DOHH2 (cell line): ENCODE measurements at regions not wholly inside any gene's neighbourhood (a gene's known extent, or its start where the extent isn't known, plus 50 kb on each side); places are given as distances from the start of the nearest gene placed in this dataset.

Experiments used
- H3F3A ChIP-seq: fragments of 200-600 bp; sonication (generic), shearing (Covaris generic); 2 replicates; pipeline ENCODE4 v1.6.0; 2016; ENCODE audit warnings: antibody characterized with exemption, mild to moderate bottlenecking; ENCODE audit not compliant: control insufficient read depth, insufficient read depth
- H3K27ac ChIP-seq: fragments of 200-600 bp; sonication (generic); 2 replicates; pipeline ENCODE4 v1.5.1; 2014; ENCODE audit warnings: low read depth, mild to moderate bottlenecking, low read length, moderate library complexity
- H3K27me3 ChIP-seq: fragments of 200-600 bp; sonication (generic); 2 replicates; pipeline ENCODE4 v1.6.1; 2014; ENCODE audit warnings: mild to moderate bottlenecking, low read length, mixed read lengths; ENCODE audit not compliant: control insufficient read depth
- H3K36me3 ChIP-seq: fragments of 200-600 bp; sonication (generic); 2 replicates; pipeline ENCODE4 v1.6.1; 2014; ENCODE audit warnings: mild to moderate bottlenecking, low read length, moderate library complexity, mixed read lengths; ENCODE audit not compliant: control insufficient read depth
- H3K4me1 ChIP-seq: fragments of 200-600 bp; sonication (generic); 2 replicates; pipeline ENCODE4 v1.6.1; 2014; ENCODE audit warnings: mild to moderate bottlenecking, low read length, mixed read lengths; ENCODE audit not compliant: control insufficient read depth
- H3K4me2 ChIP-seq: fragments of 200-600 bp; sonication (generic); 2 replicates; pipeline ENCODE4 v1.6.0; 2014; ENCODE audit warnings: mild to moderate bottlenecking, low read length, moderate library complexity
- H3K4me3 ChIP-seq: fragments of 200-600 bp; sonication (generic); 2 replicates; pipeline ENCODE4 v1.5.1; 2014; ENCODE audit warnings: mild to moderate bottlenecking, low read length, mixed read lengths
- H3K79me2 ChIP-seq: fragments of 200-600 bp; sonication (generic); 2 replicates; pipeline ENCODE4 v1.6.1; 2014; ENCODE audit warnings: mild to moderate bottlenecking, low read length, mixed read lengths; ENCODE audit not compliant: control insufficient read depth
- H3K9me2 ChIP-seq: fragments of 200-600 bp; sonication (generic); replicated peaks from 2 replicates; pipeline ENCODE4 v1.6.1; 2014; ENCODE audit warnings: mild to moderate bottlenecking, low read length, mixed read lengths; ENCODE audit not compliant: control insufficient read depth
- H3K9me3 ChIP-seq: fragments of 200-600 bp; sonication (generic); 2 replicates; pipeline ENCODE4 v1.6.1; 2014; ENCODE audit warnings: antibody characterized with exemption, low read length, mixed read lengths; ENCODE audit not compliant: control insufficient read depth, insufficient read depth
- H4K20me1 ChIP-seq: fragments of 200-600 bp; sonication (generic); 2 replicates; pipeline ENCODE4 v1.6.0; 2014; ENCODE audit warnings: low read depth, mild to moderate bottlenecking, antibody characterized with exemption, low read length, moderate library complexity; ENCODE audit not compliant: control insufficient read depth, insufficient read depth
- EZH2phosphoT487 ChIP-seq: fragments of 200-600 bp; sonication (generic); IDR thresholded peaks from 2 replicates; pipeline ENCODE4 v1.6.1; 2017; ENCODE audit warnings: borderline replicate concordance, mild to moderate bottlenecking, antibody characterized with exemption, low read length, moderate library complexity, mixed read lengths
- TF ChIP-seq, protein P1 (sequence below): fragments of 200-600 bp; sonication (generic); IDR thresholded peaks from one replicate; pipeline ENCODE4 v1.5.1; 2014; ENCODE audit warnings: antibody characterized with exemption, mild to moderate bottlenecking, low read depth, low read length; ENCODE audit not compliant: poor library complexity, severe bottlenecking

DNA sequence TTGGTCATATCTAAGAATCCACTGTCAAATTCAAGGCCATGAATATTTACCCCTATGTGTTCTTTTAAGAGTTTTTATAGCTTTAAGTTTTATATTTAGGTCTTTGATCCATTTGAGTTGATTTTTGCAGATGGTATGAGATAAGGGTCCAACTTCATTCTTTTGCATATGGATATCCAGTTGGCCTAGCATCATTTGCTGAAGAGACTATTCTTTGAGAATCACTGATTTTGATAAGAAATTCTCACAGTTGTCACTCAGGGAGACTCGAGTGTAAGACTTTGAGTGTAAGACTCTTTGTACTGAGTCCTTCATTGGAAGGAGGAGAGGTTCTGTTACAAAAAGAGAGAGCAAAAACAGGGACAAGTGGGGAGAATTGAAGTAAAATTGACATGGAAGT, 74.8 kb downstream of the CBLL2 start:
- Histone ChIP-seq H3K9me3 (no peaks in the 10 kb centered on the region), H3K36me3 (no peaks in the 10 kb centered on the region), H3K27me3 (no peaks in the 10 kb centered on the region), H3K4me2 (no peak overlapping the region), H3K4me1 (no peaks in the 10 kb centered on the region), H3F3A (no peaks in the 10 kb centered on the region), H3K27ac (no peak overlapping the region), H3K79me2 (no peaks in the 10 kb centered on the region), H3K4me3 (no peak overlapping the region), H4K20me1 (no peaks in the 10 kb centered on the region), H3K9me2 (no peaks in the 10 kb centered on the region)
- TF ChIP-seq, protein P1, sequence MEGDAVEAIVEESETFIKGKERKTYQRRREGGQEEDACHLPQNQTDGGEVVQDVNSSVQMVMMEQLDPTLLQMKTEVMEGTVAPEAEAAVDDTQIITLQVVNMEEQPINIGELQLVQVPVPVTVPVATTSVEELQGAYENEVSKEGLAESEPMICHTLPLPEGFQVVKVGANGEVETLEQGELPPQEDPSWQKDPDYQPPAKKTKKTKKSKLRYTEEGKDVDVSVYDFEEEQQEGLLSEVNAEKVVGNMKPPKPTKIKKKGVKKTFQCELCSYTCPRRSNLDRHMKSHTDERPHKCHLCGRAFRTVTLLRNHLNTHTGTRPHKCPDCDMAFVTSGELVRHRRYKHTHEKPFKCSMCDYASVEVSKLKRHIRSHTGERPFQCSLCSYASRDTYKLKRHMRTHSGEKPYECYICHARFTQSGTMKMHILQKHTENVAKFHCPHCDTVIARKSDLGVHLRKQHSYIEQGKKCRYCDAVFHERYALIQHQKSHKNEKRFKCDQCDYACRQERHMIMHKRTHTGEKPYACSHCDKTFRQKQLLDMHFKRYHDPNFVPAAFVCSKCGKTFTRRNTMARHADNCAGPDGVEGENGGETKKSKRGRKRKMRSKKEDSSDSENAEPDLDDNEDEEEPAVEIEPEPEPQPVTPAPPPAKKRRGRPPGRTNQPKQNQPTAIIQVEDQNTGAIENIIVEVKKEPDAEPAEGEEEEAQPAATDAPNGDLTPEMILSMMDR: no peak
- TF ChIP-seq EZH2phosphoT487: no peak

DNA sequence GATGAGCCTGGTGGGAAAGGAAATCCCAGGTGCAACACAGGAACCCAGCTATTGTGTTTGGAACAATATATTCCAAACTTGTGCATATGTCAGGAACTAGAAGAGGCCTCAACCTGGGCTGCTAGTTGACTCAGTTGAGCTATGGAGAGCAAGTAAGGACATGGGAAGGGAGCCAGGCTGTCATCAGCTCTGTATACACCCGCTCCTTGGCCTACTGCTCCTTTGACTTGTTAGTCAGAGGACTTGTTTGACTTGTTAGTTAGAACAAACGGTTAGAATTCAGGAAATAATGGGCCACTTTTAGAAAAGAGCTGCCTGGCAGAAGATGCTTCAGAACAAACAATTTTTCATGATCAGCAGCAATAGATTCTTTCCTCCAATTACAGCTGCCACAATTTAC, 76.4 kb downstream of the CBLL2 start:
- TF ChIP-seq, protein P1: no peak
- TF ChIP-seq EZH2phosphoT487: no peak
- Histone ChIP-seq H3F3A (no peaks in the 10 kb centered on the region), H4K20me1 (no peaks in the 10 kb centered on the region), H3K9me2 (no peaks in the 10 kb centered on the region), H3K27me3 (no peaks in the 10 kb centered on the region), H3K79me2 (no peaks in the 10 kb centered on the region), H3K4me2 (no peak overlapping the region), H3K4me1 (no peaks in the 10 kb centered on the region), H3K27ac (no peak overlapping the region), H3K9me3 (no peaks in the 10 kb centered on the region), H3K36me3 (no peaks in the 10 kb centered on the region), H3K4me3 (no peak overlapping the region)

DNA sequence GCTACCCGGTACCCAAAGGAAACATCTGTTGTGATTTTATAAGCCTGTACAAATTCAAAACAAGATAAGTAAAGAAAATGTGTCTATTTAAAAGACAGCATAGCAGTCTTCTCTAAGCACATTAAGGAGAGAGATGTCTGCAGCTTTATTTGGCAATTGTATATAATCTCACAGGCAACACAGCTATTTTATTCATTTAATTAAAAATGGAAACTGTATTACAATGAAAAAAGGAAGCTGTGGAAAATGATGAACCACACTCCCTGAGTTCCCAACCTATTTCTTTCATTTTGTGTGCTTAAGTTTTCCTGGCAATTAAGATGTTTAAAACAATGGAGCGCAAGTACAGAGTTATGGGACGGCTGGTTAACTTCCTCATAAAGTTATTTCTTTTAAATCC, 78.4 kb downstream of the CBLL2 start:
- Histone ChIP-seq H3K4me2 (no peak overlapping the region), H3K4me1 (no peaks in the 10 kb centered on the region), H4K20me1 (no peaks in the 10 kb centered on the region), H3K27ac (no peak overlapping the region), H3K36me3 (no peaks in the 10 kb centered on the region), H3K27me3 (no peaks in the 10 kb centered on the region), H3K4me3 (no peak overlapping the region), H3F3A (no peaks in the 10 kb centered on the region), H3K9me2 (no peaks in the 10 kb centered on the region), H3K9me3 (no peaks in the 10 kb centered on the region), H3K79me2 (no peaks in the 10 kb centered on the region)
- TF ChIP-seq, protein P1: no peak
- no peak for TF ChIP-seq EZH2phosphoT487

DNA sequence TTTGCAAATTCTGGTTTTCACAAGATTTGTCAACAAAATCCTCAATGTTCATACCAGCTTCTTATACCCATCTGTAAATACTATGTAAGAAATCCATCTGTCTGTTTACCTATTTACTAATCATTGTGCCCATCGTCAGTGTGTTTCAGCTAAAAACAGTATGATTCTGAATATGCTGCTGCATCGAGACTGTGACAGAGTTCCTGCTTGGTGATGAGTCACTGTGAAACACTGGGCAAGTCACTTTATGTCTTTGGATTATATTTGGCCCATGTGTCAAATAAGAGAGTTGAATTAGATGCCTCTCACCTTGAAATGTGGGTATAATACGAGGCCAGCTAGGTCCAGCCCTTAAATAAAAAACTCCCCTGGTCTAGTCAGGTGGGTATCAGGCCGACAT, 79.3 kb downstream of the CBLL2 start:
- H3K36me3 ChIP-seq: no peaks in the 10 kb centered on the region
- no peaks in the 10 kb centered on the region for H3K27me3 ChIP-seq
- no peaks in the 10 kb centered on the region for H3F3A ChIP-seq
- no peaks in the 10 kb centered on the region for H3K4me1 ChIP-seq
- no peaks in the 10 kb centered on the region for H3K79me2 ChIP-seq
- H3K27ac ChIP-seq: no peak overlapping the region
- no peak overlapping the region for H3K4me3 ChIP-seq
- TF ChIP-seq, protein P1: no peak
- TF ChIP-seq EZH2phosphoT487: no peak
- no peaks in the 10 kb centered on the region for H3K9me3 ChIP-seq
- H4K20me1 ChIP-seq: no peaks in the 10 kb centered on the region
- no peak overlapping the region for H3K4me2 ChIP-seq
- H3K9me2 ChIP-seq: no peaks in the 10 kb centered on the region
